Rectal smooth muscle tissue (tissue), 1 donor: ENCODE measurements at regions not wholly inside any gene's neighbourhood (a gene's known extent, or its start where the extent isn't known, plus 50 kb on each side); places are given as distances from the start of the nearest gene placed in this dataset.

Experiments used
- H3K27ac ChIP-seq: one replicate; pipeline ENCODE4 v1.7.0; 2013; ENCODE audit warnings: low read depth, low read length, inconsistent platforms
- H3K27me3 ChIP-seq: one replicate; pipeline ENCODE4 v1.7.0; 2013; ENCODE audit warnings: low read length; ENCODE audit not compliant: control insufficient read depth, insufficient read depth
- H3K36me3 ChIP-seq: one replicate; pipeline ENCODE4 v1.7.0; 2013; ENCODE audit warnings: low read length; ENCODE audit not compliant: control insufficient read depth, insufficient read depth
- H3K4me1 ChIP-seq: one replicate; pipeline ENCODE4 v1.7.0; 2013; ENCODE audit warnings: low read length; ENCODE audit not compliant: control insufficient read depth, insufficient read depth
- H3K4me3 ChIP-seq: one replicate; pipeline ENCODE4 v1.7.0; 2013; ENCODE audit warnings: low read length
- H3K9ac ChIP-seq: one replicate; pipeline ENCODE4 v1.7.0; 2013; ENCODE audit warnings: low read length

DNA sequence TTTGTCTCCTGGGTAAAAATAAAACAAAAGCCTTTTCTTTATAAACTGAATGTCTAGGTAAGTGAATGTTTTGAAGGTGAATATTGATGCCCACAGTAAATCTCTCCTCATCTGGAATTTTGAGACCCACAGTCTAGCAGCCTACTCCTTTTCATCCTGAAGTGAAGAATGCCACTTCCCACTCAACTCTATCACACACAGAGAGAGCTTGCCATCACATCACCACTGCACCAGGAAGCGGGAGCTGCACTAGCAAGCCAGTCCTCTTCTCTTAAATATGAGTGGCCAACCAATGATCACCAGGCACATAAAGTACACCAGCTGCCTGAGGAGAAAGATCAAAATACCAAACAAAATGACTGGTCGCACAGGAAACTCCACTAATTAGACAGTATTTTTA, 140.8 kb downstream of the MRPL39 start:
- Histone ChIP-seq H3K4me3 (no peak overlapping the region), H3K27ac (no peak overlapping the region), H3K27me3 (no peaks in the 10 kb centered on the region), H3K36me3 (no peaks in the 10 kb centered on the region), H3K4me1 (no peaks in the 10 kb centered on the region), H3K9ac (no peak overlapping the region)

DNA sequence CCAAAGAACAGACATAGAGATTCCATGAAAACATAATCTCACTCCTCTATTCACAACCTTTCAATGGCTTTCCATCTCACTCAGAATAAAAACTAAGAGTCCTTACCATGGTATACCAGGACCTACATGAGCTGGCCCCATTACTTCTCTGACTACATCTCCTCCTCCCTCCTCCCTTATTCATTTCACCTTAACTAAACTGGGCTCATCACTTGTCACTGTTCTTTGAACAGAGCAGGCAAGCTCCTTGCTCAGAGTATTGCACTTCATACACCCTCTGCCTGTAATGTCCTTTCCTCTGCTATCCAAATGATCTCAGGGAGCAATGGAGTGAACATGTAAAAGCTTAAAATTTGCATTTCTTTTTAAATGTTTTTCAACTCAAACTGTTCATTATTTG, 142.0 kb downstream of the MRPL39 start:
- no peak overlapping the region for H3K9ac ChIP-seq
- H3K4me1 ChIP-seq, result no peaks in the 10 kb centered on the region
- H3K4me3 ChIP-seq, result no peak overlapping the region
- no peaks in the 10 kb centered on the region for H3K27me3 ChIP-seq
- H3K27ac ChIP-seq, result no peak overlapping the region
- H3K36me3 ChIP-seq, result no peaks in the 10 kb centered on the region

DNA sequence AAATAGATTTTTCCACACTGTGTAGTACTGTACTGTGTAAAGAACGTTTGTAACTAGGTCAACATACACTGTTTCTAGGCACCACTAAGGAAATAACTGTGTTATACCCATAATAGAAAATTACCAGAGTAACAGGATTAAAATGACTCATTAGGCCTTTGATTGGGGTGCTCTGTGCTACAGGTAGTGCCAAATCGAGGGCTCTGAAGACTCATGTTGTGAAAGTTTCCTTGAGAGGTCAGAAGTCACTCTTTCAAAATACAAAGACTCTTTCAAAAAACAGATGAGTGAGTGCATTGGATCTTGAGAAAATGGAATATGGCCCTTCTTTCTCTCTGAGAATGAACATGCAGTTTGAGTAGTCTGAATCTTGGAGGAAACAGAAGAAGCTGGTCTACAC, 143.0 kb downstream of the MRPL39 start:
- Histone ChIP-seq H3K27me3 (no peaks in the 10 kb centered on the region), H3K4me3 (no peak overlapping the region), H3K27ac (no peak overlapping the region), H3K9ac (no peak overlapping the region), H3K36me3 (no peaks in the 10 kb centered on the region), H3K4me1 (no peaks in the 10 kb centered on the region)

DNA sequence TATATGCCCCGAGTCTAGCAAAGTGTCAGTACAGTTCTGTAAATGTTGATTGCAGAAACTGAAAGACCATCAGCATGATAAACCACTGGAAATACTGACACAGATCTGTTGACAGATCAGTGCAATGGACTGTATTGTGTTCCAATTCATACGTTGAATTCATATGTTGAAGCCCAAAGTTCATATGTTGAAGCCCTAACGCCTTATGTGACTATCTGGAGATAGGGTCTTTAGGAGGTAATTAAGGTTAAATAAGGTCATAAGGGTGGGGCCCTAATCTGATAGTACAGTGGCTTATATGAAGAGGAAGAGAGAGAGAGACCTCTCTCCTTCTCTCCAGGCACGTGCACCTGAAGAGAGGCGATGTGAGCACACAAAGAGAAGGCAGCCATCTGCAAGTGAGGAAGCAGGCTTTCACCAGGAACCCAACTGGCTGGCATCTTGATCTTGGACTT, 144.7 kb downstream of the MRPL39 start:
- Histone ChIP-seq H3K4me1 (no peaks in the 10 kb centered on the region), H3K27me3 (no peaks in the 10 kb centered on the region), H3K36me3 (no peaks in the 10 kb centered on the region), H3K27ac (no peak overlapping the region), H3K4me3 (no peak overlapping the region), H3K9ac (no peak overlapping the region)

DNA sequence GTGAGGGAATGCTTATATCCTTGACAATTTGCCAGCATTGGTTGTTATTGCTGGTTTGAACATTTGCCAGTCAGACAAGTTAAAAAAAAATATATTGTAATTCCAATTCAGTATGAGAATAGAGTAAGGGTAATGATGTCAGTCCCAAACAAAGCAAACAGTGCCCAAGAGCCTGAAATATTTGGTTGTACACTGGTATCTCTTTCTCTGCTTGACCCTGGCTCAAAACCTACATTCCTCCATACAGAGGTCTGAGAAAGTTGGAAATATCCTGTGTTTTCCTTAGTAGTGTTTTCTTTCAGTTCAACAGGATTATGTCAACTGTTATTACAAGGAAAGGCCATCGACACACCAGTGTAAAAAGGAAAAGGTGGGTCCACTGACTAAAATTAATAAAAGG, 145.6 kb downstream of the MRPL39 start:
- Histone ChIP-seq H3K9ac (no peak overlapping the region), H3K4me3 (no peak overlapping the region), H3K27ac (no peak overlapping the region), H3K36me3 (no peaks in the 10 kb centered on the region), H3K4me1 (no peaks in the 10 kb centered on the region), H3K27me3 (no peaks in the 10 kb centered on the region)

DNA sequence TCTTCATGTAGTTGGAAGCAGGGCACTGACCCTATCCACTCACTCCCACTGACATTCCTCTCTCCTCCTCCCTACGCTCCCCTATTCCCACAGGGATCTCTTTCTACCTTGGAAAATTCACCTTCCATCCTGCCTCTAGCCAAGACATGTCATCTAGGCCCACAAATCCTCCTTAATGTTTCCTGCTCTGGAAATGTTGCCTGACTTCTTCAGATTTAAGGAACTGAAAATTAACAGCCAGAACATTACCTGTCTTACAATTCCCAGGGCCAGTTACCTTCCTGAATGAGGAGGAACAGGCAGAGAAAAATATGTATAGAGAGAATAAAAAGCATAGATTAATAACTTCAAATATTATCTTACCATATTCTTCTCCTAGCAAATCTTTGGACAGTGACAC, 147.3 kb downstream of the MRPL39 start:
- Histone ChIP-seq H3K9ac (no peak overlapping the region), H3K27me3 (no peaks in the 10 kb centered on the region), H3K4me1 (no peaks in the 10 kb centered on the region)

DNA sequence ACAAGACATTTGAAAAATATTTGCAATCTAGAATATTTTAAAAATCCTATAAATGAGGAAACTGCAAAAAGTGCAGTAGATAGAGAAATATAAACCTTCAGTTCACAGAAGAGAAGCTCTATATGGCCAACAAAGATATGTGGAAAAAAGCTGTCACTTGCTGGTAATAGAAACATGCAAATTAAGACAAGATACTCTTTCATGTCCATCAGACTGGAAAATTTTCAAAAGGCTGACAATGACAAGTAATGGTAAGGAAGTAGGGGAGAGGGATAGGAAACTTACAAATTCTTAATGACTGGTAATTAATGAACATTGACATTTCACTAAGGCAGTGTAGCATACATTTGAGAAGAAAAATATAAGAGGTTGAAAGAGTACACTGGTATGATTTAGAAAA, 147.9 kb downstream of the MRPL39 start:
- Histone ChIP-seq H3K9ac (no peak overlapping the region), H3K27me3 (no peaks in the 10 kb centered on the region), H3K4me1 (no peaks in the 10 kb centered on the region), H3K4me3 (no peak overlapping the region), H3K27ac (no peak overlapping the region), H3K36me3 (no peaks in the 10 kb centered on the region)

More for the DNA sequence above, 147.3 kb downstream of the MRPL39 start:
- Histone ChIP-seq H3K4me3 (no peak overlapping the region), H3K27ac (no peak overlapping the region), H3K36me3 (no peaks in the 10 kb centered on the region)

DNA sequence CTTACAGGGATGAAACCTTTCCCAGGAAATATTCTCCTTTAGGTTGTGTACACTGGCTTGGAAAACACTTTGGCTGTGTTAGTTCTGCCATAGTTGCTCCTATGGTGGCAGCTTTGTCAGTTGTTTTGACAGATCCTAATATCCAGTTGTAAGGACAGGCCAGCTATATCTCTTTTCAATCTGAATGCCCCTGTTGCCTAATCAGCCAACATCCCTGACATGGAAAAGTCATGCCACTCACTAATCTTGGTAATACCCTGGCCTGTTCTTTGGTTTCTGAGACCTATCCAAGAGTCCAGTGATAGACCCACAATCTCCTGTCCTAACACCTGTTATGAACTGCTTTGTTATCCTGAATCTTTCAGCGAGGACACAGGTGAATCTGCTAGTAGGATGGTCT, 148.8 kb downstream of the MRPL39 start:
- H3K4me3 ChIP-seq, result no peak overlapping the region
- H3K27me3 ChIP-seq, result no peaks in the 10 kb centered on the region
- no peaks in the 10 kb centered on the region for H3K4me1 ChIP-seq
- H3K36me3 ChIP-seq, result no peaks in the 10 kb centered on the region
- no peak overlapping the region for H3K9ac ChIP-seq
- no peak overlapping the region for H3K27ac ChIP-seq

DNA sequence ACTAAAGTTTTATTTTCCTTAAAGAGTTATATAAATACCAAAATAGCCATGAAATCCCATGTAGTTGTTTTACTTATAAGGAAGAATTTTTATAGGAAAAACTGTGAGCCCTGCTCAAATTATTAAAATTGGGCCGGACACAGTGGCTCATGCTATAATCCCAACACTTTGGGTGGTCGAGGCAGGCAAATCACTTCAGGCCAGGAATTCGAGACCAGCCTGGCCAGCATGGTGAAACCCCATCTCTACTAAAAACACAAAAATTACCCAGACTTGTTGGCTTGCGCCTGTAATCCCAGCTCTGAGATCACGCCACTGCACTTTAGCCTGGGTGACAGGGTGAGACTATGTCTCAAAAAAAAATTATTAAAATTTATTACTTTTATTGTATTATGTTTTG, 149.3 kb downstream of the MRPL39 start:
- Histone ChIP-seq H3K4me3 (no peak overlapping the region), H3K4me1 (no peaks in the 10 kb centered on the region), H3K36me3 (no peaks in the 10 kb centered on the region), H3K27me3 (no peaks in the 10 kb centered on the region), H3K9ac (no peak overlapping the region), H3K27ac (no peak overlapping the region)

DNA sequence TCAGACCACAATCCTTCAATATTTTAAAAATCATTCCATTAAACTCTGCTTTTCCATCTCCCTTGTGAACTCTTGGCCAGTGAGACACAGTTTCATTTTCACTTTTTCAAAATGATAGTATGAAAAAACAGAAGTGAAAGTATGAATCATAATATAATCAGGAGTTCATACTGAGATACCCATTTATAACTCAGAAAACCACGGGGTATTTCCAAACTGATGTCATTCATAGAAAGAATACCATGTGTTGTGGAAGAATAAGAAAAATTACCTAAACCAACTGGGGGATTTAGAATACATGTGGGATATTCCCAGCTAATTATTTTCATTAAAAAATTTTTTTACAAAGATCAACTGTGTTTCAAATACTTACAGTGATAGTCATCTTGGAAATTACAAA, 149.9 kb downstream of the MRPL39 start:
- Histone ChIP-seq H3K4me3 (no peak overlapping the region), H3K36me3 (no peaks in the 10 kb centered on the region), H3K4me1 (no peaks in the 10 kb centered on the region), H3K27ac (no peak overlapping the region), H3K27me3 (no peaks in the 10 kb centered on the region), H3K9ac (no peak overlapping the region)

DNA sequence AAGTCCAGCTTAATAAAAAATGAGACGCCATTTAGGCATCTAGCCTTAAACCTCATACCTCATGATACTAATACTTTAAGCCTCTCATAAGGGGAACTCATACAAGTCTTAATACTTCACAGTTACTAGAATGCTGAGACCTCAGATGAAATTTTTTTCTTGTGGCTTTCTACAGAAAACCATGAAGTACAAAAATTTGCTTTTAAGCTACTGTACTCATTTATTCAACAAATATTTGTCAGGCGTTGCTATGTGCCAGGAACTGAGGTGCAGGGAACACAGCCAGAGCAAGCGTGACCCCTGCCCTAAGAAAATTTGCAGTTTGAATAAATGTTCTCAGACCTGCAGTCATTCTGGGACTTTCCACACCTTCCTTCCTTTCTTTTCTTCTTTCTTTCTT, 150.6 kb downstream of the MRPL39 start:
- Histone ChIP-seq H3K36me3 (no peaks in the 10 kb centered on the region), H3K9ac (no peak overlapping the region), H3K27me3 (no peaks in the 10 kb centered on the region), H3K4me1 (no peaks in the 10 kb centered on the region), H3K4me3 (no peak overlapping the region), H3K27ac (no peak overlapping the region)

DNA sequence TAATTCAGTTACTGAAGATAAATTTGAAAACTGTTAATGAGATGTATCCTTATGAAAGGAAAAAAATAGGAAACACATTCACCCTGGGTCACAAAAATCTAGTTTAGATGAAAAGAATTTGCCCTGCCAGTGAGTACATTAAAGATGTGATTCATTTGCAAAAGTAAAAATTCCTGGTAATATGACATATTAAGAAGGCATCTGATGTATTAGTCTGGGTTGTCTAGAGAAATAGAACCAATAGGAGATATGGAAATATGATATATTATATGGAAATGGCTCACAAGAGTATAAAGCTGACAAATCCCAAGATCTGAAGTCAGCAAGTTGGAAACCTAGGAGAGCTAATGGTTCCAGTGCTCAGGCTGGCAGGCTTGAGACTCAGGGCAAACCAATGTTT, 153.8 kb downstream of the MRPL39 start:
- no peaks in the 10 kb centered on the region for H3K27me3 ChIP-seq

DNA sequence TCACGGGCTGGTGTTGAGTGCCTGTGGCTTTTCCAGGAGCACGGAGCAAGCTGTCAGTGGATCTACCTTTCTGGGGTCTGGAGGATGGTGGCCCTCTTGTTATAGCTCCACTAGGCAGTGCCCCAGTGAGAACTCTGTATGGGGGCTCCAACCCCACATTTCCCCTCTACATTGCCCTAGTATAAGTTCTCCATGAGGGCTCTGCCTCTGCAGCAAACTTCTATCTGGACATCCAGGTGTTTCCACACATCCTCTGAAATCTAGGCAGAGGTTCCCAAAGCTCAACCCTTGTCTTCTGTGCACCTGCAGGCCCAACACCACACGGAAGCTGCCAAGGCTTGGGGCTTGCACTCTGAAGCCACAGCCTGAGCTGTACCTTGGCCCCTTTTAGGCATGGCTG, 157.3 kb downstream of the MRPL39 start:
- Histone ChIP-seq H3K36me3 (no peaks in the 10 kb centered on the region), H3K27me3 (no peaks in the 10 kb centered on the region), H3K27ac (no peak overlapping the region), H3K4me1 (no peaks in the 10 kb centered on the region), H3K4me3 (no peak overlapping the region), H3K9ac (no peak overlapping the region)

More for the DNA sequence above, 153.8 kb downstream of the MRPL39 start:
- Histone ChIP-seq H3K9ac (no peak overlapping the region), H3K4me1 (no peaks in the 10 kb centered on the region), H3K27ac (no peak overlapping the region), H3K36me3 (no peaks in the 10 kb centered on the region), H3K4me3 (no peak overlapping the region)
